A549 (cell line): ENCODE measurements at regions not wholly inside any gene's neighbourhood (a gene's known extent, or its start where the extent isn't known, plus 50 kb on each side); places are given as distances from the start of the nearest gene placed in this dataset.

ENCODE experiments used
- CEBPB ChIP-seq, 2 experiments: fragments of >200 bp in 1 of 2; sonication (Bioruptor Twin) in 1 of 2; formaldehyde crosslinking in 1 of 2; IDR thresholded peaks; 2 replicates each; pipeline ENCODE4 v1.6.1; 2012 to 2016
- CHD2 ChIP-seq: fragments of 150-350 bp; IDR thresholded peaks from 2 replicates; pipeline ENCODE4 v1.6.1; 2014; ENCODE audit warnings: low read length; ENCODE audit not compliant: partially characterized antibody
- CHD4 ChIP-seq: fragments of 200-600 bp; sonication (generic); IDR thresholded peaks from 2 replicates; pipeline ENCODE4 v1.6.1; 2016; ENCODE audit warnings: antibody characterized with exemption, mild to moderate bottlenecking, borderline replicate concordance
- CTCF ChIP-seq: fragments of >200 bp; sonication (Bioruptor Twin); formaldehyde crosslinking; IDR thresholded peaks from 3 replicates; pipeline ENCODE4 v1.5.1; 2016
- E2F6 ChIP-seq: IDR thresholded peaks from 2 replicates; pipeline ENCODE4 v1.6.1; 2012; ENCODE audit warnings: low read depth, borderline replicate concordance
- EP300 ChIP-seq, 2 experiments: fragments of >200 bp; sonication (Bioruptor Twin); formaldehyde crosslinking; IDR thresholded peaks; 2 replicates in 1 of 2; 3 replicates in 1 of 2; pipeline ENCODE4 v1.6.1; 2016 to 2017
- MAX ChIP-seq: IDR thresholded peaks from 2 replicates; pipeline ENCODE4 v1.6.1; 2012
- MYC ChIP-seq: IDR thresholded peaks from 2 replicates; pipeline ENCODE4 v1.6.1; 2012; ENCODE audit warnings: mild to moderate bottlenecking, inconsistent platforms, low read length, improper control_type of control experiment, borderline replicate concordance
- NPAS2 ChIP-seq: fragments of 250-450 bp; sonication (Bioruptor Pico); IDR thresholded peaks from 2 replicates; pipeline ENCODE4 v1.8.0; 2022; ENCODE audit warnings: mild to moderate bottlenecking, moderate library complexity, borderline replicate concordance
- NR3C1 ChIP-seq: fragments of >200 bp; sonication (Bioruptor Twin); formaldehyde crosslinking; IDR thresholded peaks from 3 replicates; pipeline ENCODE4 v1.6.1; 2017
- POLR2A ChIP-seq: IDR thresholded peaks from 2 replicates; pipeline ENCODE4 v1.6.1; 2012; ENCODE audit warnings: mild to moderate bottlenecking, low read length
- POLR2AphosphoS2 ChIP-seq: conservative IDR thresholded peaks from 2 replicates; pipeline ENCODE4 v1.6.1; 2012; ENCODE audit warnings: low read length, improper control_type of control experiment, inconsistent platforms
- RFX5 ChIP-seq: fragments of 450-650 bp; IDR thresholded peaks from 2 replicates; pipeline ENCODE4 v1.7.1; 2014; ENCODE audit warnings: antibody characterized with exemption, mild to moderate bottlenecking, moderate library complexity
- RNF2 ChIP-seq: fragments of 200-600 bp; sonication (generic); IDR thresholded peaks from 2 replicates; pipeline ENCODE4 v1.6.1; 2016; ENCODE audit warnings: low read depth, mild to moderate bottlenecking, antibody characterized with exemption, moderate library complexity, borderline replicate concordance

DNA sequence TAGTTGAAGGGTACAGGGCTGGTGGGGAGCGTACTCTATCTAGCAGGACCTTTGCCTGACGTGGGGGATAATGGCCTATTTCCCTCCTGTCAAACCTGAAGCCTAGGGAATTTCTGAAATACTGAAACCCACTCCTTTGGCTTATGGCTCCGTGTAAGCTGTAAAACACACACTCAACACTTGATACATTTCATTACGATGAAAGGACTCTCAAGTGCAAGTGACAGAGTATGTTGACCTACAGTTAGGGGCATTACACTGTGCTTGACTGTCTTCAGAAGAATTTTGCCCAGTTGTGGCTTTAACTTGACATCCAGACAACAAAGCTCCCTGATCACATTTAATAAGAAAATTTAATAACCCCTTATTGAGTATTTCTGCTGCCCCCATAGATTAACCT, 194.3 kb downstream of the BAMBI start:
- no peak for TF ChIP-seq CTCF
- TF ChIP-seq RNF2, result no peak
- no peak for TF ChIP-seq MAX
- TF ChIP-seq E2F6, result no peak
- TF ChIP-seq MYC, result no peak
- no peak for TF ChIP-seq CHD2
- no peak for TF ChIP-seq POLR2A
- TF ChIP-seq CHD4, result no peak
- TF ChIP-seq RFX5, result no peak
- no peak for TF ChIP-seq NPAS2 (CRISPR knock-in tag)
- TF ChIP-seq NR3C1, result no peak
- no peak for TF ChIP-seq CEBPB (IDR thresholded peaks at IDR 0.05)
- TF ChIP-seq EP300 (IDR thresholded peaks at IDR 0.05), result no peak
- TF ChIP-seq POLR2AphosphoS2, result no peak
